GM10266 (cell line): ENCODE measurements at regions not wholly inside any gene's neighbourhood (a gene's known extent, or its start where the extent isn't known, plus 50 kb on each side); places are given as distances from the start of the nearest gene placed in this dataset.

Experiments
- DNase-seq: peaks from one replicate; pipeline ENCODE4 v3.0.0; 2012; ENCODE audit errors: extremely low spot score
- CTCF ChIP-seq: IDR thresholded peaks from 2 replicates; pipeline ENCODE4 v1.5.1; 2012; ENCODE audit warnings: mild to moderate bottlenecking, low read depth; ENCODE audit not compliant: control insufficient read depth, insufficient read depth; ENCODE audit errors: missing control alignments

GRCh38 chr2:193824474-193824873, 1629.7 kb upstream of the TMEFF2 start:
- no peak for TF ChIP-seq CTCF
- DNase-seq, result no peak

- no peak for TF ChIP-seq CTCF
- DNase-seq, result no peak
Observed at GRCh38 chr2:193818801-193819499, 1624.2 kb upstream of the TMEFF2 start.

GRCh38 chr2:193816008-193816407, 1621.3 kb upstream of the TMEFF2 start:
- TF ChIP-seq CTCF, result no peak
- no peak for DNase-seq

- no peak for DNase-seq
- no peak for TF ChIP-seq CTCF
Observed at GRCh38 chr2:193810533-193810932, 1615.8 kb upstream of the TMEFF2 start.

- TF ChIP-seq CTCF, result no peak
- no peak for DNase-seq
Observed at GRCh38 chr2:193808877-193809276, 1614.1 kb upstream of the TMEFF2 start.

GRCh38 chr2:193806088-193806774, 1611.5 kb upstream of the TMEFF2 start:
- DNase-seq, result no peak
- TF ChIP-seq CTCF, result no peak

- TF ChIP-seq CTCF, result no peak
- DNase-seq, result no peak
Observed at GRCh38 chr2:193796847-193797246, 1602.1 kb upstream of the TMEFF2 start.
